HuH-7 (cell line): ENCODE measurements at regions not wholly inside any gene's neighbourhood (a gene's known extent, or its start where the extent isn't known, plus 50 kb on each side); places are given as distances from the start of the nearest gene placed in this dataset.
"Not testable (repeated sequence)": the region's sequence is repeated elsewhere in the genome, so short reads cannot be mapped to it uniquely, and the experiment has no call there.

ENCODE experiments used
- DNase-seq: peaks from one replicate; pipeline ENCODE4 v3.0.0; 2011; ENCODE audit warnings: low spot score

GRCh38 chr16:85202631-85203461, 90.6 kb upstream of the CIBAR2 start:
- no peak for DNase-seq

- DNase-seq: no peak
Observed at GRCh38 chr16:85203462-85203813, 91.2 kb upstream of the CIBAR2 start.

GRCh38 chr16:85204242-85205010, 92.2 kb upstream of the CIBAR2 start:
- no peak for DNase-seq

- DNase-seq: not testable (repeated sequence)
Observed at GRCh38 chr16:85205257-85205656, 93.0 kb upstream of the CIBAR2 start.

- no peak for DNase-seq
Observed at GRCh38 chr16:85205747-85206471, 93.6 kb upstream of the CIBAR2 start.

- DNase-seq: no peak
Observed at GRCh38 chr16:85206472-85207356, 94.4 kb upstream of the CIBAR2 start.

- no peak for DNase-seq
Observed at GRCh38 chr16:85207357-85207921, 95.2 kb upstream of the CIBAR2 start.

GRCh38 chr16:85208181-85208580, 95.9 kb upstream of the CIBAR2 start:
- DNase-seq: no peak

GRCh38 chr16:85208643-85209520, 96.6 kb upstream of the CIBAR2 start:
- no peak for DNase-seq

GRCh38 chr16:85209526-85210121, 97.4 kb upstream of the CIBAR2 start:
- no peak for DNase-seq

- no peak for DNase-seq
Observed at GRCh38 chr16:85210423-85211169, 98.3 kb upstream of the CIBAR2 start.

GRCh38 chr16:85211271-85211801, 99.1 kb upstream of the CIBAR2 start:
- DNase-seq: no peak

GRCh38 chr16:85213926-85214675, 101.8 kb upstream of the CIBAR2 start:
- DNase-seq: no peak

- DNase-seq: no peak
Observed at GRCh38 chr16:85215478-85216118, 103.3 kb upstream of the CIBAR2 start.

- no peak for DNase-seq
Observed at GRCh38 chr16:85216522-85217375, 104.5 kb upstream of the CIBAR2 start.

GRCh38 chr16:85220125-85220839, 108.0 kb upstream of the CIBAR2 start:
- DNase-seq: no peak
